GM12892 (cell line): ENCODE measurements at regions not wholly inside any gene's neighbourhood (a gene's known extent, or its start where the extent isn't known, plus 50 kb on each side); places are given as distances from the start of the nearest gene placed in this dataset.
"Not testable (repeated sequence)": the region's sequence is repeated elsewhere in the genome, so short reads cannot be mapped to it uniquely, and the experiment has no call there.

ENCODE experiments used
- POLR2A ChIP-seq: IDR thresholded peaks from 2 replicates; pipeline ENCODE4 v1.6.1; 2011; ENCODE audit warnings: low read depth, low read length, control low read depth
- POLR2AphosphoS5 ChIP-seq: IDR thresholded peaks from 2 replicates; pipeline ENCODE4 v1.6.1; 2011; ENCODE audit warnings: low read depth, low read length, control low read depth

- not testable (repeated sequence) for TF ChIP-seq POLR2A, POLR2AphosphoS5
These were observed 127.4 kb upstream of the VPREB1 start for GRCh38 chr22:22116997-22117770.
